ENCODE measurements at regions not wholly inside any gene's neighbourhood (a gene's known extent, or its start where the extent isn't known, plus 50 kb on each side); places are given as distances from the start of the nearest gene placed in this dataset.

- TF ChIP-seq NR2F1 (conservative IDR thresholded peaks at IDR 0.05) (no peak), SRF (IDR thresholded peaks at IDR 0.05; ENCODE audit: low read depth in 2 of 2, low read length in 2 of 2) (no peak)
These were observed 155.6 kb downstream of the TFAP2B start (continued) for GRCh38 chr6:50974319-50974718.

DNA sequence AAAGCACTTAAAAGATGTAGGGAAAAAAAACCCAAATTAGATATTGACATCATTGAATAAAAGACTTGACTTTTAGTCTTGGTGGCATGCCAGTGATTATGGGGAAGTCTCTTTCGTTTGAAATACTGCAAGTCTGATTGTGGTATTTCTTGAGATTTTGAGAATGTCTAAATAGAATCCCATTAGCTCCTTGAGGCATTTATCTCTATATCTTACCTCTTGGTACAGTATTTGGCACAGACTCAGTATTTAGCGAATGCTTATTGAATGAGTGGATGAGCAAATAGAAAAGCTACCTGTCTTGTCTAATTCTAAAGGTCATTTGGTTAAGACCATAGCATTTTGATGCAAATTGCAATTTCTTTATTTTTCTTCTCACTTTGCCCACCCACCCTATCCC is 156.5 kb downstream of the TFAP2B start:
- in situ Hi-C loops (cut with MboI), result no loop called here
- 3% methylated on average over 2 of the region's 2 CpGs for WGBS (ENCODE audit: insufficient coverage, insufficient replicate concordance, low lambda C conversion rate, missing lambda C conversion rate)
- Histone ChIP-seq H3K9ac (ENCODE audit: control insufficient read depth, insufficient read depth, low read length) (no peak overlapping the region), H3K4me2 (ENCODE audit: control insufficient read depth, insufficient read depth) (no peak overlapping the region), H2AFZ (ENCODE audit: control insufficient read depth, low read depth, low read length) (no peak overlapping the region), H3K4me3 (no peak overlapping the region), H3K9me3 (replicated peaks; ENCODE audit: control insufficient read depth, insufficient read depth, low read length) (no peaks in the 10 kb centered on the region), H3K4me1 (ENCODE audit: control insufficient read depth, insufficient read depth, low read length) (no peaks in the 10 kb centered on the region), H4K20me1 (ENCODE audit: control insufficient read depth, insufficient read depth) (no peaks in the 10 kb centered on the region), H3K27ac (ENCODE audit: control insufficient read depth, insufficient read depth) (no peak overlapping the region), H3K79me2 (ENCODE audit: control insufficient read depth, insufficient read depth, low read length) (no peaks in the 10 kb centered on the region), H3K36me3 (ENCODE audit: control insufficient read depth in 2 of 2, insufficient read depth in 2 of 2, low read length in 1 of 2) (no peaks in the 10 kb centered on the region), H3K27me3 (replicated peaks in 1 of 2; ENCODE audit: control insufficient read depth in 2 of 2, insufficient read depth in 2 of 2, low read length in 1 of 2) (no peaks in the 10 kb centered on the region)
- ChIA-PET POLR2A (no interaction called here), CTCF (no interaction called here), SMC1A (ENCODE audit: uncharacterized antibody, unreplicated experiment) (interaction anchor here (1.2 kb wide), 1 partner anchor 14 kb away, joined by 3 read pairs; no protein-coding TSS in a partner anchor), RAD21 (ENCODE audit: unreplicated experiment) (no interaction called here)
- DNase-seq (ENCODE audit: low read depth, low spot score) (no peak), FAIRE-seq (no peak), ATAC-seq (no peak)
- intact Hi-C loops (cut with micrococcal nuclease; ENCODE audit: unreplicated experiment), result no loop called here
- TF ChIP-seq CEBPZ (IDR thresholded peaks at IDR 0.05; ENCODE audit: low read depth, low read length), result no peak
- TF ChIP-seq KAT2A (conservative IDR thresholded peaks at IDR 0.05; ENCODE audit: control insufficient read depth, low read depth, low read length), result no peak
- TF ChIP-seq, protein P1, sequence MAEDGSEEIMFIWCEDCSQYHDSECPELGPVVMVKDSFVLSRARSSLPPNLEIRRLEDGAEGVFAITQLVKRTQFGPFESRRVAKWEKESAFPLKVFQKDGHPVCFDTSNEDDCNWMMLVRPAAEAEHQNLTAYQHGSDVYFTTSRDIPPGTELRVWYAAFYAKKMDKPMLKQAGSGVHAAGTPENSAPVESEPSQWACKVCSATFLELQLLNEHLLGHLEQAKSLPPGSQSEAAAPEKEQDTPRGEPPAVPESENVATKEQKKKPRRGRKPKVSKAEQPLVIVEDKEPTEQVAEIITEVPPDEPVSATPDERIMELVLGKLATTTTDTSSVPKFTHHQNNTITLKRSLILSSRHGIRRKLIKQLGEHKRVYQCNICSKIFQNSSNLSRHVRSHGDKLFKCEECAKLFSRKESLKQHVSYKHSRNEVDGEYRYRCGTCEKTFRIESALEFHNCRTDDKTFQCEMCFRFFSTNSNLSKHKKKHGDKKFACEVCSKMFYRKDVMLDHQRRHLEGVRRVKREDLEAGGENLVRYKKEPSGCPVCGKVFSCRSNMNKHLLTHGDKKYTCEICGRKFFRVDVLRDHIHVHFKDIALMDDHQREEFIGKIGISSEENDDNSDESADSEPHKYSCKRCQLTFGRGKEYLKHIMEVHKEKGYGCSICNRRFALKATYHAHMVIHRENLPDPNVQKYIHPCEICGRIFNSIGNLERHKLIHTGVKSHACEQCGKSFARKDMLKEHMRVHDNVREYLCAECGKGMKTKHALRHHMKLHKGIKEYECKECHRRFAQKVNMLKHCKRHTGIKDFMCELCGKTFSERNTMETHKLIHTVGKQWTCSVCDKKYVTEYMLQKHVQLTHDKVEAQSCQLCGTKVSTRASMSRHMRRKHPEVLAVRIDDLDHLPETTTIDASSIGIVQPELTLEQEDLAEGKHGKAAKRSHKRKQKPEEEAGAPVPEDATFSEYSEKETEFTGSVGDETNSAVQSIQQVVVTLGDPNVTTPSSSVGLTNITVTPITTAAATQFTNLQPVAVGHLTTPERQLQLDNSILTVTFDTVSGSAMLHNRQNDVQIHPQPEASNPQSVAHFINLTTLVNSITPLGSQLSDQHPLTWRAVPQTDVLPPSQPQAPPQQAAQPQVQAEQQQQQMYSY (CRISPR knock-in tag; IDR thresholded peaks at IDR 0.05), result no peak
- TF ChIP-seq IRF4 (IDR thresholded peaks at IDR 0.05; ENCODE audit: low read depth, low read length), result no peak
- TF ChIP-seq NFYB (IDR thresholded peaks at IDR 0.05; ENCODE audit: insufficient read depth, low read depth, low read length), result no peak
- no peak for TF ChIP-seq ZNF384 (IDR thresholded peaks at IDR 0.05; ENCODE audit: borderline replicate concordance, low read depth, low read length)
- TF ChIP-seq GABPA (IDR thresholded peaks at IDR 0.05; ENCODE audit: low read depth), result no peak
- TF ChIP-seq TBL1XR1 (IDR thresholded peaks at IDR 0.05; ENCODE audit: low read depth, low read length), result no peak
- no peak for TF ChIP-seq WRNIP1 (IDR thresholded peaks at IDR 0.05; ENCODE audit: borderline replicate concordance, low read depth, low read length)
- TF ChIP-seq, protein P2, sequence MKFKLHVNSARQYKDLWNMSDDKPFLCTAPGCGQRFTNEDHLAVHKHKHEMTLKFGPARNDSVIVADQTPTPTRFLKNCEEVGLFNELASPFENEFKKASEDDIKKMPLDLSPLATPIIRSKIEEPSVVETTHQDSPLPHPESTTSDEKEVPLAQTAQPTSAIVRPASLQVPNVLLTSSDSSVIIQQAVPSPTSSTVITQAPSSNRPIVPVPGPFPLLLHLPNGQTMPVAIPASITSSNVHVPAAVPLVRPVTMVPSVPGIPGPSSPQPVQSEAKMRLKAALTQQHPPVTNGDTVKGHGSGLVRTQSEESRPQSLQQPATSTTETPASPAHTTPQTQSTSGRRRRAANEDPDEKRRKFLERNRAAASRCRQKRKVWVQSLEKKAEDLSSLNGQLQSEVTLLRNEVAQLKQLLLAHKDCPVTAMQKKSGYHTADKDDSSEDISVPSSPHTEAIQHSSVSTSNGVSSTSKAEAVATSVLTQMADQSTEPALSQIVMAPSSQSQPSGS (IDR thresholded peaks at IDR 0.05; ENCODE audit: low read length), result no peak
- no peak for TF ChIP-seq CHD4 (IDR thresholded peaks at IDR 0.05)
- TF ChIP-seq YY1 (IDR thresholded peaks at IDR 0.05; ENCODE audit: low read depth, low read length), result no peak
- no TSS peak for BruUV-seq (replicated peaks)

Data from GM12878 (cell line).